ENCODE measurements at regions not wholly inside any gene's neighbourhood (a gene's known extent, or its start where the extent isn't known, plus 50 kb on each side); places are given as distances from the start of the nearest gene placed in this dataset.

DNA sequence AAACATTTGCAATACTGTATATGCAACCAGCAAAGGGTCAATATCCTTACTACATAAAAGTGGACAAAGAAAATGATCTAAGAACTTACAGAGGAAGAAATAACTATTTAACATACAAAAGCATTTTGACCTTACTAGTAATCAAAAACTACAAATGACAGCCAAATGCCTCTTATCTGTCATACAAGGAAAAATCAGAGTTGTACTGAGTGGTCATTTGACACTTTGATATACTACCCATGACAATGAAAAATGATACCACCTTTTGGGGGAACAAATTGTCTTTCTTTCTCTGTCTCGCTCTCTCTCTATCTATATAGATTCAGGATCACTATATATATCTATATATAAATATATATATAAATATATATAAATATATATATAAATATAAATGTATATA, 50.4 kb upstream of the ZSWIM6 start:
- POLR2A ChIA-PET (ENCODE audit: low non-redundant PET), result no interaction called here
- TF ChIP-seq, protein P1, sequence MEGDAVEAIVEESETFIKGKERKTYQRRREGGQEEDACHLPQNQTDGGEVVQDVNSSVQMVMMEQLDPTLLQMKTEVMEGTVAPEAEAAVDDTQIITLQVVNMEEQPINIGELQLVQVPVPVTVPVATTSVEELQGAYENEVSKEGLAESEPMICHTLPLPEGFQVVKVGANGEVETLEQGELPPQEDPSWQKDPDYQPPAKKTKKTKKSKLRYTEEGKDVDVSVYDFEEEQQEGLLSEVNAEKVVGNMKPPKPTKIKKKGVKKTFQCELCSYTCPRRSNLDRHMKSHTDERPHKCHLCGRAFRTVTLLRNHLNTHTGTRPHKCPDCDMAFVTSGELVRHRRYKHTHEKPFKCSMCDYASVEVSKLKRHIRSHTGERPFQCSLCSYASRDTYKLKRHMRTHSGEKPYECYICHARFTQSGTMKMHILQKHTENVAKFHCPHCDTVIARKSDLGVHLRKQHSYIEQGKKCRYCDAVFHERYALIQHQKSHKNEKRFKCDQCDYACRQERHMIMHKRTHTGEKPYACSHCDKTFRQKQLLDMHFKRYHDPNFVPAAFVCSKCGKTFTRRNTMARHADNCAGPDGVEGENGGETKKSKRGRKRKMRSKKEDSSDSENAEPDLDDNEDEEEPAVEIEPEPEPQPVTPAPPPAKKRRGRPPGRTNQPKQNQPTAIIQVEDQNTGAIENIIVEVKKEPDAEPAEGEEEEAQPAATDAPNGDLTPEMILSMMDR (conservative IDR thresholded peaks at IDR 0.05; ENCODE audit: low read depth), result no peak
- H3K27ac ChIP-seq, result no peak overlapping the region
- CTCF ChIA-PET, result no interaction called here
- no peak for DNase-seq (ENCODE audit: low spot score)
